A549 (cell line): ENCODE measurements at regions not wholly inside any gene's neighbourhood (a gene's known extent, or its start where the extent isn't known, plus 50 kb on each side); places are given as distances from the start of the nearest gene placed in this dataset.

Experiments
- ATAC-seq, 2 experiments: fragments of 200-7000 bp in 1 of 2; fragments of >200 bp in 1 of 2; cut with Nextera tagmentation in 1 of 2; cut with Tn5 transposase in 1 of 2; 3 replicates each; pipeline versions ENCODE4 v1.8.0 to v1.9.1; 2018 to 2020; ENCODE audit warnings: mild to moderate bottlenecking in 1 of 2, moderate library complexity in 1 of 2
- CTCF ChIA-PET: fragments of 300-600 bp; sonication (Branson Sonifier 250); formaldehyde crosslinking; extraction: SDS; loops from one replicate; lab custom pipeline; 2021; ENCODE audit warnings: antibody characterized with exemption, inconsistent platforms; lab: Yijun Ruan, JAX
- POLR2A ChIA-PET: fragments of 350-600 bp; formaldehyde crosslinking; extraction: SDS; loops from one replicate; lab custom pipeline; 2021; ENCODE audit warnings: antibody characterized with exemption, inconsistent platforms; lab: Yijun Ruan, JAX
- DNase-seq, 2 experiments: peaks; one replicate each; pipeline versions ENCODE4 v3.0.0 to v3.0.0-alpha.2; 2011 to 2016; ENCODE audit warnings: low read depth in 1 of 2, low spot score in 1 of 2
- FAIRE-seq: peaks from 2 replicates; lab custom pipeline; 2011; peaks lifted over from hg19 to GRCh38; lab: Jason Lieb, UNC
- H3K27ac ChIP-seq, 2 experiments: fragments of >200 bp; sonication (Bioruptor Twin); formaldehyde crosslinking; 3 replicates each; pipeline ENCODE4 v1.5.1; 2016 to 2017
- H3K4me1 ChIP-seq: fragments of >200 bp; sonication (Bioruptor Twin); formaldehyde crosslinking; 3 replicates; pipeline ENCODE4 v1.6.1; 2016
- H3K4me2 ChIP-seq: fragments of >200 bp; sonication (Bioruptor Twin); formaldehyde crosslinking; 3 replicates; pipeline ENCODE4 v1.6.1; 2016
- H3K4me3 ChIP-seq: fragments of >200 bp; sonication (Bioruptor Twin); formaldehyde crosslinking; 3 replicates; pipeline ENCODE4 v1.5.1; 2016
- H3K9me3 ChIP-seq: fragments of >200 bp; sonication (Bioruptor Twin); formaldehyde crosslinking; 3 replicates; pipeline ENCODE4 v1.6.1; 2016
- BCL3 ChIP-seq: fragments of >200 bp; sonication (Bioruptor Twin); formaldehyde crosslinking; IDR thresholded peaks from 3 replicates; pipeline ENCODE4 v1.6.1; 2016
- CBX8 ChIP-seq: fragments of 200-600 bp; sonication (generic); IDR thresholded peaks from 2 replicates; pipeline ENCODE4 v1.6.1; 2016
- CEBPB ChIP-seq, 2 experiments: fragments of >200 bp in 1 of 2; sonication (Bioruptor Twin) in 1 of 2; formaldehyde crosslinking in 1 of 2; IDR thresholded peaks; 2 replicates each; pipeline ENCODE4 v1.6.1; 2012 to 2016
- CHD4 ChIP-seq: fragments of 200-600 bp; sonication (generic); IDR thresholded peaks from 2 replicates; pipeline ENCODE4 v1.6.1; 2016; ENCODE audit warnings: antibody characterized with exemption, mild to moderate bottlenecking, borderline replicate concordance
- EHF ChIP-seq: fragments of 250-450 bp; sonication (Bioruptor Pico); IDR thresholded peaks from 2 replicates; pipeline ENCODE4 v1.5.0; 2020; ENCODE audit warnings: mild to moderate bottlenecking
- FOXS1 ChIP-seq: fragments of 250-450 bp; sonication (Bioruptor Pico); IDR thresholded peaks from 2 replicates; pipeline ENCODE4 v1.5.0; 2020; ENCODE audit warnings: mild to moderate bottlenecking, moderate library complexity
- HES2 ChIP-seq: fragments of >200 bp; sonication (Bioruptor Twin); formaldehyde crosslinking; IDR thresholded peaks from 2 replicates; pipeline ENCODE4 v1.6.1; 2016
- HOXA7 ChIP-seq: fragments of 250-450 bp; sonication (Bioruptor Pico); IDR thresholded peaks from 2 replicates; pipeline ENCODE4 v1.5.0; 2020; ENCODE audit warnings: mild to moderate bottlenecking, moderate library complexity
- HOXB13 ChIP-seq: fragments of 250-450 bp; sonication (Bioruptor Pico); IDR thresholded peaks from 2 replicates; pipeline ENCODE4 v1.5.0; 2020; ENCODE audit warnings: low read depth, mild to moderate bottlenecking, moderate library complexity
- MAFK ChIP-seq: fragments of 450-650 bp; IDR thresholded peaks from 2 replicates; pipeline ENCODE4 v1.6.1; 2014; ENCODE audit not compliant: partially characterized antibody
- MAZ ChIP-seq: fragments of 150-350 bp; IDR thresholded peaks from 2 replicates; pipeline ENCODE4 v1.6.1; 2014; ENCODE audit warnings: antibody characterized with exemption, low read depth, low read length, borderline replicate concordance
- NR3C1 ChIP-seq: fragments of >200 bp; sonication (Bioruptor Twin); formaldehyde crosslinking; IDR thresholded peaks from 3 replicates; pipeline ENCODE4 v1.6.1; 2017
- PHF8 ChIP-seq: fragments of 200-600 bp; sonication (generic); IDR thresholded peaks from 2 replicates; pipeline ENCODE4 v1.6.1; 2016; ENCODE audit warnings: low read depth, mild to moderate bottlenecking, antibody characterized with exemption, moderate library complexity, borderline replicate concordance
- SMC3 ChIP-seq: fragments of >200 bp; sonication (Bioruptor Twin); formaldehyde crosslinking; IDR thresholded peaks from 3 replicates; pipeline ENCODE4 v1.6.1; 2018; ENCODE audit warnings: inconsistent platforms
- SREBF2 ChIP-seq: fragments of 450-650 bp; IDR thresholded peaks from 2 replicates; pipeline ENCODE4 v1.6.1; 2014; ENCODE audit warnings: mild to moderate bottlenecking, moderate library complexity
- TFCP2L1 ChIP-seq: fragments of 250-450 bp; sonication (Bioruptor Pico); IDR thresholded peaks from 2 replicates; pipeline ENCODE4 v1.5.0; 2021; ENCODE audit warnings: mild to moderate bottlenecking
- TP53 ChIP-seq: fragments of 250-450 bp; sonication (Bioruptor Pico); IDR thresholded peaks from 2 replicates; pipeline ENCODE4 v1.5.0; 2021; ENCODE audit warnings: mild to moderate bottlenecking, moderate library complexity
- ZNF302 ChIP-seq: fragments of 250-450 bp; sonication (Bioruptor Pico); IDR thresholded peaks from 2 replicates; pipeline ENCODE4 v1.9.0; 2021; ENCODE audit warnings: inconsistent platforms, mild to moderate bottlenecking, moderate library complexity
- WGBS: methylation state at CpG from one replicate; pipeline ENCODE4 v1.1.6; 2017; ENCODE audit errors: missing lambda C conversion rate; 5-methylcytosine and 5-hydroxymethylcytosine counted together
- TF ChIP-seq, protein P1 (sequence below): fragments of 150-350 bp; IDR thresholded peaks from 2 replicates; pipeline ENCODE4 v1.6.1; 2014; ENCODE audit warnings: low read depth, mild to moderate bottlenecking, low read length
- TF ChIP-seq, protein P2 (sequence below): fragments of 250-450 bp; sonication (Bioruptor Pico); IDR thresholded peaks from 2 replicates; pipeline ENCODE4 v1.5.0; 2021; ENCODE audit warnings: mild to moderate bottlenecking, moderate library complexity, borderline replicate concordance
- TF ChIP-seq, protein P3 (sequence below): fragments of 250-450 bp; sonication (Bioruptor Pico); IDR thresholded peaks from 2 replicates; pipeline ENCODE4 v1.5.0; 2020; ENCODE audit warnings: low read depth, mild to moderate bottlenecking, moderate library complexity

DNA sequence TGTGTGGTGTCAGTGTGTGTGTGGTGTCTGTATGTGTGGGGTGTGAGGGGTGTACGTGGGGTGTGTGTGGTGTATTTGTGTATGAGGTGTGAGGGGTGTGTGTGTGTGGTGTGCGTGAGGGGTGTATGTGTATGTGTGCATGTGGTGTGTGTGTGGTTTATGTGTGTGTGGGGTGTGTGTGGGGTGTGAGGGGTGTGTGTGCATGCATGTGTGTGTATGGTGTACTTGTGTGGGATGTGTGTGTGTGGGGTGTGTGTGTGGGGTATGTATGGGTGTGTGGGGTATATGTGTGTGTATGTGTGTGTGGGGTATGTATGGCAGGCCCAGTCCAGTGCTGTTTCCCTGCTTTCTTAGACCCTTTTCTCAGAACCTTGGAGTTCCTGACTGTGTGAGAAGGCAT is 83.3 kb downstream of the PTTG1 start (continued):
- TF ChIP-seq, protein P1, sequence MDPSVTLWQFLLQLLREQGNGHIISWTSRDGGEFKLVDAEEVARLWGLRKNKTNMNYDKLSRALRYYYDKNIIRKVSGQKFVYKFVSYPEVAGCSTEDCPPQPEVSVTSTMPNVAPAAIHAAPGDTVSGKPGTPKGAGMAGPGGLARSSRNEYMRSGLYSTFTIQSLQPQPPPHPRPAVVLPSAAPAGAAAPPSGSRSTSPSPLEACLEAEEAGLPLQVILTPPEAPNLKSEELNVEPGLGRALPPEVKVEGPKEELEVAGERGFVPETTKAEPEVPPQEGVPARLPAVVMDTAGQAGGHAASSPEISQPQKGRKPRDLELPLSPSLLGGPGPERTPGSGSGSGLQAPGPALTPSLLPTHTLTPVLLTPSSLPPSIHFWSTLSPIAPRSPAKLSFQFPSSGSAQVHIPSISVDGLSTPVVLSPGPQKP = no peak
- no peak for TF ChIP-seq SREBF2
- TF ChIP-seq CHD4 = no peak
- no peak for TF ChIP-seq MAFK
- TF ChIP-seq, protein P2, sequence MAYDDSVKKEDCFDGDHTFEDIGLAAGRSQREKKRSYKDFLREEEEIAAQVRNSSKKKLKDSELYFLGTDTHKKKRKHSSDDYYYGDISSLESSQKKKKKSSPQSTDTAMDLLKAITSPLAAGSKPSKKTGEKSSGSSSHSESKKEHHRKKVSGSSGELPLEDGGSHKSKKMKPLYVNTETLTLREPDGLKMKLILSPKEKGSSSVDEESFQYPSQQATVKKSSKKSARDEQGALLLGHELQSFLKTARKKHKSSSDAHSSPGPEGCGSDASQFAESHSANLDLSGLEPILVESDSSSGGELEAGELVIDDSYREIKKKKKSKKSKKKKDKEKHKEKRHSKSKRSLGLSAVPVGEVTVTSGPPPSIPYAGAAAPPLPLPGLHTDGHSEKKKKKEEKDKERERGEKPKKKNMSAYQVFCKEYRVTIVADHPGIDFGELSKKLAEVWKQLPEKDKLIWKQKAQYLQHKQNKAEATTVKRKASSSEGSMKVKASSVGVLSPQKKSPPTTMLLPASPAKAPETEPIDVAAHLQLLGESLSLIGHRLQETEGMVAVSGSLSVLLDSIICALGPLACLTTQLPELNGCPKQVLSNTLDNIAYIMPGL (CRISPR knock-in tag) = no peak
- TF ChIP-seq CBX8 = no peak

DNA sequence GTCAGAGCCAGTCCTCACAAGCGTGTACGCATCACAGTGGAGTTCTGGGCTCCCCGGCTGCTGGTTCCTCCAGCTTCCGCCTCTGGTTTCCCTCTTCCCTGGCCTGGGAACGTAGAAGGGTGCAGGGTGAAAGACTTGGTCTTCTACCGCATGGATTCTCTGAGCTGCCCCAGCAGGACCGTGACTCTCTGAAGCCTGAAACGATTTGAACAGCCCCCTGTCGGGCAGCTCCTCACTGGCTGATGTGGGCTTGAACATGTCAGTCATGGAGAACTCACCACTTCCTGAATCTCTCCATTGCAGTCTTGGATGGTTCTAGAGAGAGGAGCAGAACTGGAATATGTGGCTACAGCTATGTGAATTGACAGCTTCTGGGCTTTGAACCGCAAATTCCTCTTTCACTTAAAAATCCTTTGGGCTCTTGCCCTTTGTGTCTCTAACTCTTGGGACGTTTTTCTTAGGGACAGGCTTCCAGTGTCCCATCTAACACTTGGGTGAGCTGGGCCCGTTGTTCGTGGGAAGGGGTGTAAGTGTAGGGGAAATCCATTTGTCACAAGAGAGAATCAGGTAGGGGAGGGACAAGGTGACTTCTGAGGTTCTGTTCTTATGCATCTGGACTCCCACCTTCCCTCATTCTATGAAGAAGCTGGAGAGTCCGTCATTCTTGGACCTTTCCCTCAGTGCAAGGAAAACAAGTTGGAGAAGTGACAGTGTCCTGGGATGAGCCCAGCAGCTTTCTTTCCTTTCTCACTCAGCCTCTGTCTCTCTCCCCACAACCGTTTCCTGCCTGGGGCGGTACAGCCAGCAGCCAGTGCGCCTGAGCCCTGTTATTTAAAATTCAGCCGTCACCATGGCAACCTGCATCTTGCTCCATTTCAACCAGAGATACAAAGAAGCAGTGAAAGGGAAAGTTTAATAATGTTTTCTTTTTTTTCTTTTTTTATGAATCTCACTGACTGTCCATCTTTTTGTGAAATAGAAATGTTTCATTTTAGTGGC is 84.7 kb downstream of the PTTG1 start:
- no peaks in the 10 kb centered on the region for H3K4me1 ChIP-seq
- POLR2A ChIA-PET = no interaction called here
- TF ChIP-seq SMC3 (no peak), PHF8 (no peak), BCL3 (no peak), TFCP2L1 (CRISPR knock-in tag) (no peak), ZNF302 (CRISPR knock-in tag) (no peak), HOXA7 (CRISPR knock-in tag) (no peak), TP53 (CRISPR knock-in tag) (no peak), EHF (CRISPR knock-in tag) (no peak), HOXB13 (CRISPR knock-in tag) (no peak), FOXS1 (CRISPR knock-in tag) (no peak), CHD4 (no peak), CBX8 (no peak), NR3C1 (no peak), CEBPB (IDR thresholded peaks at IDR 0.05) (no peak), HES2 (no peak), SREBF2 (no peak), MAZ (no peak)
- TF ChIP-seq, protein P3, sequence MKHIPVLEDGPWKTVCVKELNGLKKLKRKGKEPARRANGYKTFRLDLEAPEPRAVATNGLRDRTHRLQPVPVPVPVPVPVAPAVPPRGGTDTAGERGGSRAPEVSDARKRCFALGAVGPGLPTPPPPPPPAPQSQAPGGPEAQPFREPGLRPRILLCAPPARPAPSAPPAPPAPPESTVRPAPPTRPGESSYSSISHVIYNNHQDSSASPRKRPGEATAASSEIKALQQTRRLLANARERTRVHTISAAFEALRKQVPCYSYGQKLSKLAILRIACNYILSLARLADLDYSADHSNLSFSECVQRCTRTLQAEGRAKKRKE (CRISPR knock-in tag) = no peak
- ATAC-seq (no peak), FAIRE-seq (no peak), DNase-seq (no peak)
- no peak overlapping the region for H3K4me2 ChIP-seq
- 62% methylated on average over 18 of the region's 18 CpGs for WGBS
- no peaks in the 10 kb centered on the region for H3K9me3 ChIP-seq
- H3K4me3 ChIP-seq = no peak overlapping the region
- H3K27ac ChIP-seq = no peak overlapping the region
- CTCF ChIA-PET = interaction anchor here (3.2 kb wide), 1 partner anchor 68 kb away, joined by 12 read pairs; no protein-coding TSS in a partner anchor
